Sigmoid colon (tissue), 4 donors: ENCODE measurements at regions not wholly inside any gene's neighbourhood (a gene's known extent, or its start where the extent isn't known, plus 50 kb on each side); places are given as distances from the start of the nearest gene placed in this dataset.

Experiments
- CTCF ChIP-seq, 4 experiments: fragments of 450-650 bp in 3 of 4; fragments of 200-600 bp in 1 of 4; IDR thresholded peaks; one replicate each; pipeline ENCODE4 v1.5.1; 2016 to 2019; ENCODE audit warnings: antibody characterized with exemption in 4 of 4, mild to moderate bottlenecking in 3 of 4, moderate library complexity in 2 of 4
- EP300 ChIP-seq, 4 donors: sonication (generic); formaldehyde crosslinking; IDR thresholded peaks; one replicate each; pipeline ENCODE4 v1.6.1; 2017; ENCODE audit warnings: antibody characterized with exemption in 4 of 4
- POLR2A ChIP-seq, 2 donors: fragments of 450-650 bp; IDR thresholded peaks; one replicate each; pipeline ENCODE4 v1.6.1; 2016; ENCODE audit warnings: antibody characterized with exemption in 2 of 2, mild to moderate bottlenecking in 2 of 2, moderate library complexity in 2 of 2
- POLR2AphosphoS5 ChIP-seq, 4 donors: sonication (generic); formaldehyde crosslinking; IDR thresholded peaks; one replicate each; pipeline ENCODE4 v1.6.1; 2017; ENCODE audit warnings: antibody characterized with exemption in 4 of 4

GRCh38 chr4:96993560-96993959 lies 1149.7 kb downstream of the STPG2 start:
- TF ChIP-seq CTCF (IDR thresholded peaks at IDR 0.05) (no peak), POLR2AphosphoS5 (IDR thresholded peaks at IDR 0.05) (no peak), POLR2A (IDR thresholded peaks at IDR 0.05) (no peak), EP300 (IDR thresholded peaks at IDR 0.05) (no peak)
